Testis (tissue), 2 donors: ENCODE measurements at regions not wholly inside any gene's neighbourhood (a gene's known extent, or its start where the extent isn't known, plus 50 kb on each side); places are given as distances from the start of the nearest gene placed in this dataset.

Experiments used
- DNase-seq: peaks from one replicate; pipeline ENCODE4 v3.0.0-alpha.2; 2019
- H3K27ac ChIP-seq, 2 donors: fragments of 200-600 bp; sonication (generic); one replicate each; pipeline ENCODE4 v1.5.1; 2019
- H3K27me3 ChIP-seq: fragments of 200-600 bp; sonication (generic); one replicate; pipeline ENCODE4 v1.5.1; 2019
- H3K36me3 ChIP-seq: fragments of 200-600 bp; sonication (generic); one replicate; pipeline ENCODE4 v1.5.1; 2017; ENCODE audit warnings: low read depth; ENCODE audit errors: missing control alignments
- H3K4me1 ChIP-seq: fragments of 200-600 bp; sonication (generic); one replicate; pipeline ENCODE4 v1.5.1; 2019
- H3K4me3 ChIP-seq, 2 donors: fragments of 200-600 bp; sonication (generic); one replicate each; pipeline ENCODE4 v1.5.1; 2017 to 2019
- H3K9me3 ChIP-seq: fragments of 200-600 bp; sonication (generic); one replicate; pipeline ENCODE4 v1.5.1; 2017
- POLR2A ChIP-seq: fragments of 450-650 bp; IDR thresholded peaks from one replicate; pipeline ENCODE4 v1.6.1; 2017; ENCODE audit warnings: antibody characterized with exemption, mild to moderate bottlenecking, moderate library complexity
- WGBS, 2 donors: methylation state at CpG; one replicate each; pipeline ENCODE4 v1.1.5; 2018; 5-methylcytosine and 5-hydroxymethylcytosine counted together
- intact Hi-C: fragments of 100-400 bp; cut with DNase I; formaldehyde crosslinking; loops from one replicate; pipeline ENCODE4 v1.15.1; 2023; ENCODE audit warnings: low total_unique reads
- TF ChIP-seq, protein P1 (sequence below), 3 experiments: fragments of 450-650 bp in 2 of 3; fragments of 200-600 bp in 1 of 3; sonication (generic) in 1 of 3; IDR thresholded peaks; one replicate each; pipeline ENCODE4 v1.5.1; 2016 to 2019; ENCODE audit warnings: antibody characterized with exemption in 3 of 3, mild to moderate bottlenecking in 2 of 3, moderate library complexity in 1 of 3

DNA sequence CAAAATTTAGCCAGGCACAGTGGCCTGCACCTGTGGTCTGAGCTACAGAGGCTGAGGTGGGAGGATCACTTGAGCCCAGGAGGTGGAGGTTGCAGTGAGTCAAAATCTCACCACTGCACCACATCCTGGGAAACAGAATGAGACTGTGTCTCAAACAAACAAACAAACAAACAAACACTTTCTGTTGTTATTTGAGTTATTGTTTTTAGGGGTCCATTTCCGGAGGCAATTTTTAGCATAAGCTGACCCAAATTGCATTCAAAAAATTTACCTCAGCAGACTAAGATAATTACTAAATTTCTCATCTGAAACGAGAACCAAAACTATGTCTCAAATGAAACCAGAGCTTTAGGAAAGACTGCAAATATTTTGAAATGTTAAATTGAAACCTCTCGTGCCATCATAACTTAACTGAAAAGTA, 1485.1 kb downstream of the EFNA5 start:
- intact Hi-C loops = no loop called here
- Histone ChIP-seq H3K4me3 (no peak overlapping the region), H3K36me3 (no peaks in the 10 kb centered on the region), H3K27me3 (no peaks in the 10 kb centered on the region), H3K4me1 (no peaks in the 10 kb centered on the region), H3K27ac (no peak overlapping the region), H3K9me3 (no peaks in the 10 kb centered on the region)
- WGBS, 2 donors = 75 to 80% methylated on average over 3 of the region's 3 CpGs
- TF ChIP-seq POLR2A = no peak
- TF ChIP-seq, protein P1, sequence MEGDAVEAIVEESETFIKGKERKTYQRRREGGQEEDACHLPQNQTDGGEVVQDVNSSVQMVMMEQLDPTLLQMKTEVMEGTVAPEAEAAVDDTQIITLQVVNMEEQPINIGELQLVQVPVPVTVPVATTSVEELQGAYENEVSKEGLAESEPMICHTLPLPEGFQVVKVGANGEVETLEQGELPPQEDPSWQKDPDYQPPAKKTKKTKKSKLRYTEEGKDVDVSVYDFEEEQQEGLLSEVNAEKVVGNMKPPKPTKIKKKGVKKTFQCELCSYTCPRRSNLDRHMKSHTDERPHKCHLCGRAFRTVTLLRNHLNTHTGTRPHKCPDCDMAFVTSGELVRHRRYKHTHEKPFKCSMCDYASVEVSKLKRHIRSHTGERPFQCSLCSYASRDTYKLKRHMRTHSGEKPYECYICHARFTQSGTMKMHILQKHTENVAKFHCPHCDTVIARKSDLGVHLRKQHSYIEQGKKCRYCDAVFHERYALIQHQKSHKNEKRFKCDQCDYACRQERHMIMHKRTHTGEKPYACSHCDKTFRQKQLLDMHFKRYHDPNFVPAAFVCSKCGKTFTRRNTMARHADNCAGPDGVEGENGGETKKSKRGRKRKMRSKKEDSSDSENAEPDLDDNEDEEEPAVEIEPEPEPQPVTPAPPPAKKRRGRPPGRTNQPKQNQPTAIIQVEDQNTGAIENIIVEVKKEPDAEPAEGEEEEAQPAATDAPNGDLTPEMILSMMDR (IDR thresholded peaks at IDR 0.05) = no peak
- no peak for DNase-seq

DNA sequence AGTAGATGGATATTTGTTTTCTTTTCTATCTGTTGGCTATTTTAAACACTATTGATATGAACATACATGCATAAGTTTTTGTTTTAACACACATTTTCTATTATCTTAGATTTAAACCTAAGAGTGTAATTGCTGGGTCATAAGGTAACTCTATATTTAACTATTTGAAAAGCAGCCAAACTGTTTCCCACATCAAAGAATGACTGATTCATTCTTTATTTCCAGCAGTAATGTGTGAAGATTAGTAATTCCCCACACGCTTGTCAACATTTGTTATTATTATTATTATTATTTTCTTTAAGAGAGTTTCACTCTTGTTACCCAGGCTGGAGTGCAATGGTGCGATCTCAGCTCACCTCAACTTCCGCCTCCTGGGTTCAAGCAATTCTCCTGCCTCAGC, 1495.8 kb downstream of the EFNA5 start:
- DNase-seq = no peak
- intact Hi-C loops = no loop called here
- Histone ChIP-seq H3K27me3 (no peaks in the 10 kb centered on the region), H3K4me1 (no peaks in the 10 kb centered on the region), H3K9me3 (no peaks in the 10 kb centered on the region), H3K4me3 (no peak overlapping the region), H3K36me3 (no peaks in the 10 kb centered on the region), H3K27ac (no peak overlapping the region)
- TF ChIP-seq, protein P1 (IDR thresholded peaks at IDR 0.05) = no peak
- no peak for TF ChIP-seq POLR2A
- WGBS, 2 donors = 94 to 97% methylated on average over 3 of the region's 3 CpGs

DNA sequence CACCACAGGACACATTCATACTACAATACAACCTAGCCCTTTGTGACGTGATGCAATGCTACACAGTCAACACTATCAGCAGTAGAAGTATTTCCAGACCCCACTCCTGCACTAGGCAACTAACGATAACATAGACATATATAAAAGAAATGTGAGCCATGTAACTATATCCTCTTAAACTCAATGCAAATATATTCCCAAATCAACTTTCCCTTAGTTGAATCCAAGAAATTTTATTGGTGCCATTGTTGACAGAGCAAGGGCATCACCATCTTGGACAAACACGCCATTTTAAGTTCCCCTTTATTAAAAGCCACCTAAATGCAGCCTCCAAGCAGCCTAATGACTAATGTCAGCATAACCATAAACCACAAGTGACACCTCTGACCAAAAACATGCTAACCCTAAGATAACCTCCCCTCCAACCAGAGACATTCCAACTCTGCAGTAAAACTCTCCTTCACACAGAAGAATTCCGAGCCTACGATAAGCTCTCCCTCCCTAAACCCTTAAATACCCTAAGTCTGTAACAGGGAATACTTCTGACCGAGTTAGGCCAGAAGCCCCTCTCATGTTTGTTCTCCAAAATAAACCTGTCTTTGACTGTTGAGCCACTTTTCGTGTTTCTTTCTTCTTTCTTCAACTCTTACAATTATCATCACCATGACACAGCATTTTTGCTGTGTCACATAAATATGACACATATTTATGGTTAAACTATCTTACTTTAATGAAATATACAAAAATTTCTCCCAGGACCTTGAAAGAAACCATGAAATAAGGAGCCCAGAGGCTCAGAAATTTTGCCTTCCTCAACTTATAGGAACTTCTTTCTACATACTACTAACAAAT, 1497.8 kb downstream of the EFNA5 start:
- Histone ChIP-seq H3K4me1 (no peaks in the 10 kb centered on the region), H3K36me3 (no peaks in the 10 kb centered on the region), H3K27me3 (no peaks in the 10 kb centered on the region), H3K9me3 (no peaks in the 10 kb centered on the region), H3K4me3 (no peak overlapping the region), H3K27ac (no peak overlapping the region)
- WGBS, 2 donors = 82 to 90% methylated on average over 7 of the region's 7 CpGs
- no peak for DNase-seq
- intact Hi-C loops = no loop called here
- TF ChIP-seq, protein P1 (IDR thresholded peaks at IDR 0.05) = no peak
- no peak for TF ChIP-seq POLR2A

DNA sequence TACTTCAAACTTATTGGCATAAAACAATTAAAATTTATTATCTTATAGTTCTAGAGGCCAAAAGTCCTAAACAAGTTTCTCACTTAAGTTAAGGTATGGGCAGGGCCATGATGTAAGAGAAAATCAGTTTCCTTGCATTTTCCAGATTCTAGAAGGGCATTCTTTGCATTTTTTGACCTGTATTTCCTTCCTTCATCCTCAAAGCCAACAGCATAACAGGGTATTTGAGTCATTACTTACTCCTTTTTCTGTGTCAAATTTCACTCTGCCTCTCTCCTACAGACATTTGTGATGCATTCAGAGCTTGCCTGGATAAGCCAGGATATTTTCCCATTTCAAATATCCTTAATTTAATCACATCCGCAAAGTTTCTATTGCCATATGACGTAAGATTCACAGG, 1499.0 kb downstream of the EFNA5 start:
- intact Hi-C loops = no loop called here
- 94 to 100% methylated on average over 2 of the region's 2 CpGs for WGBS, 2 donors
- no peaks in the 10 kb centered on the region for H3K36me3 ChIP-seq
- H3K4me1 ChIP-seq = no peaks in the 10 kb centered on the region
- TF ChIP-seq, protein P1 (IDR thresholded peaks at IDR 0.05) = no peak
- TF ChIP-seq POLR2A = no peak
- no peaks in the 10 kb centered on the region for H3K9me3 ChIP-seq
- H3K27me3 ChIP-seq = no peaks in the 10 kb centered on the region
- H3K4me3 ChIP-seq = no peak overlapping the region
- no peak overlapping the region for H3K27ac ChIP-seq
- no peak for DNase-seq

DNA sequence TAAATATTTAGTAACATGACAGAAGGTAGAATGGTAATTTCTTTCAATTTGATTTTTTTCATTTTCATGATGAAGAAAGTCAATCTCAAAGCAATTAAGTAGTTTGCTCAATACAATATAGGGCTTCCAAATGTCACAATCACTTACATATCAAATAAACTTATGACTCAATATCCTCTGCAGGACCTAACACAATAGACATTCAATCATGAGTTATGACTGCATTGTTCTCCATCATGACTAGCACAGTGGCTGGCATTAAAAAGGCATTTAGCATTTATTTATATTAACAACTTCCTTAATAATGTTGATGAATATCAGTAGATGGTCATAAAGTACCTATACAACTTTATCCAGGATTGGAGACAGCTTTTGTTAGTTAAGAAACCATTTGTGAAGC, 1499.6 kb downstream of the EFNA5 start:
- no peak for TF ChIP-seq POLR2A
- TF ChIP-seq, protein P1 (IDR thresholded peaks at IDR 0.05) = no peak
- intact Hi-C loops = no loop called here

More for the DNA sequence above, 1499.6 kb downstream of the EFNA5 start:
- Histone ChIP-seq H3K4me3 (no peak overlapping the region), H3K9me3 (no peaks in the 10 kb centered on the region), H3K27ac (no peak overlapping the region), H3K4me1 (no peaks in the 10 kb centered on the region), H3K36me3 (no peaks in the 10 kb centered on the region), H3K27me3 (no peaks in the 10 kb centered on the region)
- no peak for DNase-seq
